ENCODE measurements at regions not wholly inside any gene's neighbourhood (a gene's known extent, or its start where the extent isn't known, plus 50 kb on each side); places are given as distances from the start of the nearest gene placed in this dataset.

DNA sequence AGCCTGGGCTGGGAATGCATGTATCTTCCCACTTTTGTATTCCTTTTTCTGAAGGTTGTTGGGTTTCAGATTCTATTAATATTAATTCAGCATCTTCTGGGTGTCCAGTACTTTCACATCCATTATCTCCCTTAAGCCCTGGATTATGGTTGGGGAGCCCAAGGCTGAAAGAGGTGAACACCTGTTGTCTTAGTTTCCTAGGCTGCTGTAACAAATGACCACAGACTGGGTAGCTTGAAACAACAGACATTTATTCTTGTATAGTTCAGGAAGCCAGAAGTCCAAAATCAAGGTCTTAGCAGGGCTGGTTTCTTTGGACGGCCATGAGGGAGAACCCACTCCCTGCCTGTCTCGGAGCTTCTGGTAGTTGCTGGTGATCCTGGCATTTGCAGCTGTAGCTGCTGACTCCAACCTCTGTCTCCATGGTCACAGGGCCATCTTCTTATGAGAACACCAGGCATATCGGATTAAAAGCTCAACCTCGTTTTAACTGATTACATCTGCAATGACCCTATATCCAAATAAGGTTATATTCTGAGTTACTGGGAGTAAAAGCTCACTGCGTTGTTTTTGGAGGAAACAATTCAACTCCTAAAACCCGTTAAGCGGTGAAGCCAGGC is 68.2 kb upstream of the CLMN start:
- no peak for DNase-seq (ENCODE audit: low read depth in 1 of 2, low spot score in 1 of 2)

DNA sequence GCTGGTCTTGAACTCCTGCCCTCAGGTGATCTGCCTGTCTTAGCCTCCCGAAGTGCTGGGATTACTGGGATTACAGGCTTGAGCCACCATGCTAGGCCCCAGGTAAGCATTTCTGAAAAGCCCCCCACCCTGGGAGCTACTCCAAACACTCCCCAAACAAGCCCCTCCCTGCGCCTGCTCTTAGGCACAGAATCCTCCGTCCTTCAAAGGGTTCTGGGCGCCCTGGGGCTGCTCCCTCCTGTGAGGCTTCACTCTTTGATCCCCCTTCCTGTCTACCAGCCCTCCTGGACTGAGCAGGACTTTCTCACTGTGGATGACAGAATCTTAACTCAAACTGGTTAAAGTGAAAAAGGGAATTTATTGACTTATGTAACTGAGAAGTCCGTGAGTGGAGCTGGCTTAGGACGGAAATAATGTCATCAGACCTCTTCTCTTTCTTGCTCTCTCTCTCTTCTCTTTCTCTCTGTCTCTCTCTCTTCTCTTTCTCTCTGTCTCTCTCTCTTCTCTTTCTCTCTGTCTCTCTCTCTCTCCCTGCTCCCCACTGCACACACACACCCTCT is 66.9 kb upstream of the CLMN start:
- no peak for DNase-seq (ENCODE audit: low read depth in 1 of 2, low spot score in 1 of 2)

DNA sequence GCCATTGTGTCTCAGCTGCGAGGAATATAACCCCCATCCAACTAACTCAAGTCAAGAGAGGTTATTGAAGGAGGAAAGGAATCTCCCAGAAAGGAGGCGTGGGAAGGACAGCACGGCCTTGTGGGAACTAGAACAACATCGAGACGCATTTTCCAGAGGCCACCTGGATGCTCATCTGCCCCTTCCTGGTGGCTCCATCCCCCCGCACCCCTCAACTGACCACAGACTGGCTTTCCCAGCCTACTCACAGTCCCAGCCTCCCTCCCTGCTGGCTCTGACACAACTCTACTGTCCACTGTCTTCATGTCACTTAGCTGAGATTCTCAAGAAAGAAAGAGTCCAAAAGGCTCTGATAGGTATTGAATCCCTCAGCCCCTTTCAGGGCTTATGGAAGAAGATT is 66.0 kb upstream of the CLMN start:
- DNase-seq (ENCODE audit: low read depth in 1 of 2, low spot score in 1 of 2), result no peak

DNA sequence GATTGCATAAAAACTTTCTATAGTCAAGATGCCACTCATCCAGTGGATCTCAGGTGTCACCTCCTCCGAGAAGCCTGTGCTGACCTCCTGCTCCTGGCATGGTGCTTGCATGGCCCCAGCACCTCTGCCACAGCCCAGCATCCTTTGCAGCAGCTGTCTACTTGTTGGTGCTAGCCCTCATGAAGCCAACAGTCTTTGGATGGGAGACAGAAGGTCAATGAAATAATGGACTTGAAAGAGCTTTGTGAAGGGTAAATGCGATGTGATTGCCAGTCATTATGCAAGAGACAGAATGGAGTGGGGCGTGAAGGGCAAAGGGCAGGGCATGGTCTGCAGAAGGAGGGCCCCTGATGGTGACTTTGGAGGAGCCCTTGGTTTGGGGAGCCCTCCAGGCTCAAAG is 63.0 kb upstream of the CLMN start:
- DNase-seq (ENCODE audit: low read depth in 1 of 2, low spot score in 1 of 2), result no peak

DNA sequence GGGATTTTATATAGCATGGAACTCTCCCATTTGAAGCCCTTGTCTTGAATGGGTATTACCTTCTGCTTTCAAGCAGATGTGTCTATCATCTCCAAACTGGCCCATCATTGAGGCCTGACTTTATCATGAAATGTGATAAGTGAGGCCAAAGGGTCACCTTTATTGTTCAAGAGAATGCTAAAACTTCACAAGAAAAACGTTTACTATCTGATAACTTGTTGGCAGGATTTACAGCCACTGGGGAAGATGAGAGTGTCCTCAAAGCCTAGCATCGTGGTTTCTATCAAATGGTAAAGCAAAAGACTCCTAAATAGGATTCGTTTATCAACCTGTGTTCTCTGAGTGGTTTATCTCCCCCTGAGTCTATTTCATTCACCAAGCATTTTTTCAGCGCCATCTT is 62.0 kb upstream of the CLMN start:
- no peak for DNase-seq (ENCODE audit: low read depth in 1 of 2, low spot score in 1 of 2)

DNA sequence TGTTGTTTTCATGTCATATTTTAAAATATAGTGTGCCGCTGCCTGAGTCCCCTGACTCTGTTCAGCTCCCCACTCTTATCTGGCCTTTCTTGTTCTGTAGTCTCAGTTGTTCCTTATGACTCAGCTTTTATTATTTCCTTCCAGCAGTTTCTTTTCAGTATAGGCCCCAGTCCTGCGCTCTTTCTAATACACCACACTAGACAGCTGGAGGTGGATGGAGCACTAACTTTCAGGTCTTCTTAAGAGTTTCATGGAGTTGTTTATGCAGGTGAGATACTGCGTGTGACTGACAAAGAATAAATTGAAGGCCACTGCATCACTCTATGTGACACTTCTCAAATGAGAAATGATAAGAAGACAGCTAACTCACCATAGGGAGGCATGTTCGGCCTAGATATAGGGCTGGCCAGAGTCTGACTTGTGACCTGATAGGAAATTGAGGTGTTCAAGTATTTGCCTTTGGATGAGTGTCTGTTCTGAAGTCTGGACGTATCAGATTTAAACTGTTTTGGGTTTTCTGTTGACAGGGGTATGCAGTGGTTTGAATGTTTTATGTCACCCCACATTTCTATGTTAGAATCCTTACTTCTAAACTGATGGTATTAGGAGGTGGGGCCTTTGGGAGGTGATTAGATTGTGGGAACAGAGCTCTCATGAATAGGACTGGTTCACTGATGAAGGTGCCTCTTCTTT is 60.8 kb upstream of the CLMN start:
- DNase-seq (ENCODE audit: low read depth in 1 of 2, low spot score in 1 of 2), result no peak

DNA sequence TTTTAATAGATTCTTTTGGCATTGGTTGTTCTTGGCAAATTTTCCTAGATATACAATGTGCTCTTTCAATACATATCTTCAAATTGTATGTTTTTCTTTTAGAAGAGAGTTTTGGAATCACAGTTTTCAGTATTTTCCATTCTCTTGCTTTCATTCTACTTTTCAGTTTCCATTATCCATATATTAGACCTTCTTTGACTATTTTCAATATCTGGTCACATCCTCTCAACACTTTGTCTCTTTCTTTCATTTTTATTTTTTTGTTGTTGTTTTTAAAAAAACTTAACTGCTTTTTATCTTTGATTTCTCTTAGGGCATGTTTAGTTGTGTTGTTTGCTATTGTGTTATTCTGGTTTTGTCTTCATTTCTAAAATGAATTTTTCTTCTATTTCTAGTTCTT is 59.9 kb upstream of the CLMN start:
- DNase-seq (ENCODE audit: low read depth in 1 of 2, low spot score in 1 of 2), result no peak

DNA sequence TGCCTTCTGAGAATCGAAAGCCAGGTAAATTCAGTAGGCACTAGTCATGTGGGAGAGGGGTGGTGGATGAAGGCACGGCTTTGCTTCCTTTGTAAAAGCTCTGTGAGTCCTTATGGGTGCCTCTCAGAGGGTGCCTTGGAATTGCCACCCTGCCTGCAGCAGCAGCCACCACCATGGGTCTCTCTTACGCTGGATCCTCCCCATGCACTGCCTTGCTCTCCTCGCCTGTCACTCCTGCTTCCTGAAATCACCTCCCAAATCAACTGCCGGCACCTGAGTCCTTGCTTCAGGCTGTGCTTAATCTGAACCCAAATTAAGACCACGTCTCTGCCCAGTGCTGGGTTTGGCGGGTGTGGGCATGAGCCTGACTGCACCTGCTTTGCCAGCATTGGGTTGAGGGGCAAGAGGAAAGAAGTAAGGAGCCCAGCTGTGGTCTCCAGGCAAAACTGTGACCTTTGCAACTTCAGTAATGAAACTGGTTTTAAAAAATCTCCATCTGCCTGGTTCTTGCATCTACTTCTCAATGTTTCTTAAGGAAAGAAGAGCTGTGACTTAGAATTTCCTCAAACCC is 55.9 kb upstream of the CLMN start:
- no peak for DNase-seq (ENCODE audit: low read depth in 1 of 2, low spot score in 1 of 2)

DNA sequence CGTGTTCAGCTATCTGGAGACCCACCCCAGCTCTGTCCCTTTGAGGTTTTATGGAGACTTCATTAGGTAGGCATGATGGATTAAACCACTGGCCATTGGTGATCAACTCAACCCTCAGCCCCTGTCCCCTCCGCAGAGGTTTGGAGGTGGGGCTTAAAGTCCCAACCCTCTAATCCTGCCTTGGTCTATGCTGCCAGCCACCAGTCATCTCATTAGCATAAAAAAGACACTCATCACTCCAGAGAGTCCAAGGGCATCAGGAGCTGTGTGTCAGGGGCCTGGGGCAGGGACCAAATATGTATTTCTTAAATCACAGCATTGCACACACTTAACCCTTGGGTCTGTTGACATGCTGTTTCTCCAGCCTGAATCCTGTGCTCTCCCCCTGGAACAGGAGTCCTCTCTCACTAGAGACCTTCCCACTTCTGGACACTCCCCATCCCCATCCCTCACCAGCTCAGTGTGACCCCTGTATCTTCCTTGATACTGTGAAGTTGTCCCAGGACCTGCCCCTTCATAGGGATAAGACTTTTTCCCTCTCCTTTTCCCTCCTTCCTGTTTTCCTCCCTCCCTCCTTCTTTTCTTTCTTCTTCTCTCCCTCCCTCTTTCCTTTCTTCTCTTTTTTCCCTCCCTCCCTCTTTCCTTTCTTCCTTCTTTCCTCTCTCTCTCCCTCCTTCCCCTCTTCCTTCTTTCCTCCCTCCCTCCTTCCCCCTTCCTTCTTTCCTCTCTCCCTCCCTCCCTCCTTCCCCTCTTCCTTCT is 54.7 kb upstream of the CLMN start:
- no peak for DNase-seq (ENCODE audit: low read depth in 1 of 2, low spot score in 1 of 2)

DNA sequence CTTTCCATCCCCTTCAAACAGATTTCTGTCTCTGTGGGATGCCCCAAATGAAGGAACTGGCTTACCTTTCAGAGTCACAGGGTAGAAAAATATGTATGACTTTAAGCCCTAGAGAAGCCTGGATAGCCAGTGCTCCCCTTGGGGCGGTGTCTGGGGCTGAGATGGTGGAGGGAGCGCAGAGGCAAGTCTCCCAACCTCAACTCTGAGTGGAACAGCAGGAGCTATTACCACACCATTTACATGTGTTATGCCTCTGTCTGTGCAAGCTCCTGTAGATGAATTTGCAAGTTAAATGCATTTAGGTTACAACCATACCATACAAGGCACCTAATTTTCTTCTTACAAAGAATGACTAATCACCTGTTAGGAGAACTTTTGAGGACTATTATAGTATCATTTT is 50.4 kb upstream of the CLMN start:
- DNase-seq (ENCODE audit: low read depth in 1 of 2, low spot score in 1 of 2), result no peak

Data from activated T-helper 1 cell treated with anti-CD3 and anti-CD28 coated beads, Interleukin-2, amount 50 U/mL, for 16 hours (primary cell).